ENCODE measurements at regions not wholly inside any gene's neighbourhood (a gene's known extent, or its start where the extent isn't known, plus 50 kb on each side); places are given as distances from the start of the nearest gene placed in this dataset.

- H3K4me1 Mint-ChIP-seq: no peaks in the 10 kb centered on the region
- H3K27ac ChIP-seq (ENCODE audit: low read depth, low read length): no peak overlapping the region
Observed at GRCh38 chr6:140940251-140940925, 1192.3 kb upstream of the GJE1 start.

DNA sequence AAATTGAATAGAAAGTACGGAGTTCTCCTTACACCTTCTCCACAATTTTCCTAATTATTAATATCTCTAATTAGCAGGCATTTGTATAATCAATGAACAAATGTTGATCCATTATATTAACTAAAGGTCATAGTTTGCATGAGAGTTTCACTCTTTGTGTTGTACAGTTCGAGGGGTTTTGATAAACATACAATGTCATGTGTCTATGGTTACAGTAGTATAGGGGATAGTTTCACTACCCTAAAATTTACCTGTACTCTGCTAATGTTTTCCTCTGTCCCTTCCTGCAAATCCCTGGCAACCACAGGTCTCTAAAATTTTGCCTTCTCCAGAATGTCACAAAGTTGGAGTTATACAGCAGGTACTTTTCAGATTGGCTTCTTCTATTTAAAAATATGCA lies 1199.8 kb upstream of the GJE1 start:
- no peak overlapping the region for H3K4me3 Mint-ChIP-seq
- TF ChIP-seq CTCF (conservative IDR thresholded peaks at IDR 0.05): no peak
- WGBS, 2 experiments (ENCODE audit: insufficient coverage in 1 of 2, insufficient read length in 1 of 2): 100% methylated on average over 1 of the region's 2 CpGs; no CpG with 5 or more reads in 1 of the 2 experiments
- Histone ChIP-seq H3K4me3 (ENCODE audit: low read length) (no peak overlapping the region), H3K9me3 (ENCODE audit: control insufficient read depth, low read length) (no peaks in the 10 kb centered on the region), H3K27me3 (ENCODE audit: control insufficient read depth, insufficient read depth, low read length, poor library complexity, severe bottlenecking) (no peaks in the 10 kb centered on the region), H3K9ac (ENCODE audit: extremely low read depth, low read length, poor library complexity, severe bottlenecking) (no peak overlapping the region), H3K27ac (ENCODE audit: low read depth, low read length) (no peak overlapping the region), H3K36me3 (ENCODE audit: control insufficient read depth, insufficient read depth, low read length) (no peaks in the 10 kb centered on the region), H3K4me1 (ENCODE audit: control insufficient read depth, insufficient read depth, low read length) (no peaks in the 10 kb centered on the region)
- H3K27ac Mint-ChIP-seq: no peak overlapping the region
- DNase-seq: no peak
- peaks cover 5% of the 10 kb centered on the region for H3K9me3 Mint-ChIP-seq
- peaks cover 7% of the 10 kb centered on the region for H3K4me1 Mint-ChIP-seq
- H3K36me3 Mint-ChIP-seq (ENCODE audit: low read depth): no peaks in the 10 kb centered on the region
- no peaks in the 10 kb centered on the region for H3K27me3 Mint-ChIP-seq (ENCODE audit: insufficient read depth)

More at GRCh38 chr6:140940251-140940925, 1192.3 kb upstream of the GJE1 start:
- Histone ChIP-seq H3K4me1 (ENCODE audit: control insufficient read depth, insufficient read depth, low read length) (no peaks in the 10 kb centered on the region), H3K9ac (ENCODE audit: extremely low read depth, low read length, poor library complexity, severe bottlenecking) (no peak overlapping the region), H3K4me3 (ENCODE audit: low read length) (no peak overlapping the region), H3K27me3 (ENCODE audit: control insufficient read depth, insufficient read depth, low read length, poor library complexity, severe bottlenecking) (no peaks in the 10 kb centered on the region), H3K36me3 (ENCODE audit: control insufficient read depth, insufficient read depth, low read length) (no peaks in the 10 kb centered on the region), H3K9me3 (ENCODE audit: control insufficient read depth, low read length) (peaks cover 18% of the 10 kb centered on the region)
- no peak for DNase-seq
- WGBS, 2 experiments (ENCODE audit: insufficient coverage in 1 of 2, insufficient read length in 1 of 2): 82 to 91% methylated on average over 3 of the region's 3 CpGs
- TF ChIP-seq CTCF (conservative IDR thresholded peaks at IDR 0.05): no peak
- Mint-ChIP-seq H3K36me3 (ENCODE audit: low read depth) (no peaks in the 10 kb centered on the region), H3K27ac (no peak overlapping the region), H3K27me3 (ENCODE audit: insufficient read depth) (no peaks in the 10 kb centered on the region), H3K4me3 (no peak overlapping the region), H3K9me3 (peaks cover 15% of the 10 kb centered on the region)

DNA sequence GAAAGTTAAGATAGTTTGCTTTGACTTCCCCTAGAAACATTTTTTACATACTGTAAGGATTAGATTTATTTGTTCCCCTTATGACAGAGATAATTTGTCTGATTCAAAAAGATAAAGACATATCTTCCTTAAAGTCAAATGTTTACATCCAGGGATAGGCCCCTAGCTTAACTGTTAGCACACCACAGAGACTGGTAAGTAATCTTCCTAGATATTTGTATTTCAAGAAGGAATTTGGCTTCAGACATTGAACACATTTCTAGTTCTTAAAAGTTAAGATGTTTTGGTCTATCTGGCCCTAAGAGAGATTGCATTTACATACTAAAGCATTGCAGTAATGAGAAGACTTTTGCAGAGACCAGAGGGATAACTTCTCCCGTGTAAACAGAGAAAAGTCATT lies 1201.1 kb upstream of the GJE1 start:
- Histone ChIP-seq H3K9ac (ENCODE audit: extremely low read depth, low read length, poor library complexity, severe bottlenecking) (no peak overlapping the region), H3K9me3 (ENCODE audit: control insufficient read depth, low read length) (no peaks in the 10 kb centered on the region), H3K27me3 (ENCODE audit: control insufficient read depth, insufficient read depth, low read length, poor library complexity, severe bottlenecking) (no peaks in the 10 kb centered on the region), H3K4me1 (ENCODE audit: control insufficient read depth, insufficient read depth, low read length) (no peaks in the 10 kb centered on the region), H3K36me3 (ENCODE audit: control insufficient read depth, insufficient read depth, low read length) (no peaks in the 10 kb centered on the region), H3K27ac (ENCODE audit: low read depth, low read length) (no peak overlapping the region), H3K4me3 (ENCODE audit: low read length) (no peak overlapping the region)
- H3K4me3 Mint-ChIP-seq: no peak overlapping the region
- DNase-seq: no peak
- H3K27me3 Mint-ChIP-seq (ENCODE audit: insufficient read depth): no peaks in the 10 kb centered on the region
- TF ChIP-seq CTCF (conservative IDR thresholded peaks at IDR 0.05): no peak
- WGBS, 2 experiments (ENCODE audit: insufficient coverage in 1 of 2, insufficient read length in 1 of 2): 88% methylated on average over 1 of the region's 1 CpG; no CpG with 5 or more reads in 1 of the 2 experiments
- no peak overlapping the region for H3K27ac Mint-ChIP-seq
- peaks cover 7% of the 10 kb centered on the region for H3K4me1 Mint-ChIP-seq
- no peaks in the 10 kb centered on the region for H3K36me3 Mint-ChIP-seq (ENCODE audit: low read depth)
- H3K9me3 Mint-ChIP-seq: peaks cover 8% of the 10 kb centered on the region

All from endodermal cell (in vitro differentiated cells).